ACC112 (cell line): ENCODE measurements at regions not wholly inside any gene's neighbourhood (a gene's known extent, or its start where the extent isn't known, plus 50 kb on each side); places are given as distances from the start of the nearest gene placed in this dataset.
"Not testable (repeated sequence)": the region's sequence is repeated elsewhere in the genome, so short reads cannot be mapped to it uniquely, and the experiment has no call there.

Source experiments
- H2AFZ ChIP-seq: fragments of 200-600 bp; sonication (generic); one replicate; pipeline ENCODE4 v1.6.0; 2017; ENCODE audit warnings: antibody characterized with exemption, low read length; ENCODE audit not compliant: unreplicated experiment
- H3K27ac ChIP-seq: fragments of 200-600 bp; sonication (generic); 2 replicates; pipeline ENCODE4 v1.5.1; 2014; ENCODE audit warnings: low read depth, mild to moderate bottlenecking, antibody characterized with exemption, low read length, moderate library complexity
- H3K27me3 ChIP-seq: fragments of 200-600 bp; sonication (generic); 2 replicates; pipeline ENCODE4 v1.6.1; 2014; ENCODE audit warnings: mild to moderate bottlenecking, antibody characterized with exemption, low read length, moderate library complexity, mixed read lengths; ENCODE audit not compliant: insufficient read depth
- H3K36me3 ChIP-seq: fragments of 200-600 bp; sonication (generic); 2 replicates; pipeline ENCODE4 v1.6.1; 2016; ENCODE audit warnings: mild to moderate bottlenecking, antibody characterized with exemption, low read length, moderate library complexity, mixed read lengths; ENCODE audit not compliant: insufficient read depth
- H3K4me1 ChIP-seq: fragments of 200-600 bp; sonication (generic); one replicate; pipeline ENCODE4 v1.6.1; 2016; ENCODE audit warnings: low read length, mixed read lengths; ENCODE audit not compliant: insufficient read depth, unreplicated experiment, control insufficient read depth
- H3K4me3 ChIP-seq: fragments of 200-600 bp; sonication (generic); 2 replicates; pipeline ENCODE4 v1.5.1; 2014; ENCODE audit warnings: mild to moderate bottlenecking, low read depth, low read length
- H3K79me2 ChIP-seq: fragments of 200-600 bp; sonication (generic); one replicate; pipeline ENCODE4 v1.6.0; 2016; ENCODE audit warnings: low read length; ENCODE audit not compliant: control insufficient read depth, unreplicated experiment, insufficient read depth

GRCh38 chr9:85487872-85488271 is 253.9 kb downstream of the AGTPBP1 start:
- no peaks in the 10 kb centered on the region for H3K4me1 ChIP-seq
- H2AFZ ChIP-seq, result no peak overlapping the region
- no peaks in the 10 kb centered on the region for H3K36me3 ChIP-seq
- peaks cover 17% of the 10 kb centered on the region; the same call in 1 of the 2 replicates for H3K27me3 ChIP-seq
- H3K79me2 ChIP-seq, result no peaks in the 10 kb centered on the region
- no peak overlapping the region for H3K4me3 ChIP-seq
- H3K27ac ChIP-seq, result no peak overlapping the region

- Histone ChIP-seq H3K4me3 (no peak overlapping the region), H3K79me2 (no peaks in the 10 kb centered on the region), H3K4me1 (no peaks in the 10 kb centered on the region), H2AFZ (no peak overlapping the region), H3K27ac (no peak overlapping the region), H3K27me3 (peaks cover 47% of the 10 kb centered on the region), H3K36me3 (no peaks in the 10 kb centered on the region)
Measured at GRCh38 chr9:85484235-85484634, 257.5 kb downstream of the AGTPBP1 start.

- H3K27ac ChIP-seq, result no peak overlapping the region
- H3K27me3 ChIP-seq, result peaks cover 55% of the 10 kb centered on the region
- no peak overlapping the region for H2AFZ ChIP-seq
- H3K36me3 ChIP-seq, result no peaks in the 10 kb centered on the region
- H3K4me3 ChIP-seq, result no peak overlapping the region
- H3K79me2 ChIP-seq, result no peaks in the 10 kb centered on the region
- no peaks in the 10 kb centered on the region for H3K4me1 ChIP-seq
Measured at GRCh38 chr9:85483208-85483607, 258.5 kb downstream of the AGTPBP1 start.

GRCh38 chr9:85479305-85479704 is 262.4 kb downstream of the AGTPBP1 start:
- Histone ChIP-seq H3K79me2 (no peaks in the 10 kb centered on the region), H3K4me3 (no peak overlapping the region), H3K27ac (no peak overlapping the region), H2AFZ (no peak overlapping the region), H3K36me3 (no peaks in the 10 kb centered on the region), H3K27me3 (peaks cover 59% of the 10 kb centered on the region), H3K4me1 (no peaks in the 10 kb centered on the region)

- Histone ChIP-seq H3K36me3 (no peaks in the 10 kb centered on the region), H2AFZ (no peak overlapping the region)
Measured at GRCh38 chr9:85478847-85479246, 262.9 kb downstream of the AGTPBP1 start.

GRCh38 chr9:85474896-85475295 is 266.9 kb downstream of the AGTPBP1 start:
- H3K79me2 ChIP-seq, H3K4me3 ChIP-seq, H3K27ac ChIP-seq, H2AFZ ChIP-seq, H3K4me1 ChIP-seq, H3K36me3 ChIP-seq: not testable (repeated sequence)
- peaks cover 24% of the 10 kb centered on the region for H3K27me3 ChIP-seq

More at GRCh38 chr9:85478847-85479246, 262.9 kb downstream of the AGTPBP1 start:
- H3K27me3 ChIP-seq, result peaks cover 57% of the 10 kb centered on the region
- no peaks in the 10 kb centered on the region for H3K4me1 ChIP-seq
- no peak overlapping the region for H3K4me3 ChIP-seq
- H3K27ac ChIP-seq, result no peak overlapping the region
- H3K79me2 ChIP-seq, result no peaks in the 10 kb centered on the region

- no peaks in the 10 kb centered on the region for H3K79me2 ChIP-seq
- no peak overlapping the region for H3K4me3 ChIP-seq
- H3K27ac ChIP-seq, result no peak overlapping the region
- H3K4me1 ChIP-seq, result no peaks in the 10 kb centered on the region
- H3K27me3 ChIP-seq, result peaks cover 5% of the 10 kb centered on the region; the same call in 1 of the 2 replicates
- H3K36me3 ChIP-seq, result no peaks in the 10 kb centered on the region
- H2AFZ ChIP-seq, result no peak overlapping the region
Measured at GRCh38 chr9:85471791-85472190, 270.0 kb downstream of the AGTPBP1 start.

GRCh38 chr9:85469041-85469440 is 272.7 kb downstream of the AGTPBP1 start:
- H2AFZ ChIP-seq, result no peak overlapping the region
- H3K36me3 ChIP-seq, result no peaks in the 10 kb centered on the region
- H3K79me2 ChIP-seq, result no peaks in the 10 kb centered on the region
- no peak overlapping the region for H3K27ac ChIP-seq
- no peaks in the 10 kb centered on the region for H3K4me1 ChIP-seq
- no peak overlapping the region for H3K4me3 ChIP-seq
- H3K27me3 ChIP-seq, result peaks cover 5% of the 10 kb centered on the region; the same call in 1 of the 2 replicates

GRCh38 chr9:85466834-85467233 is 274.9 kb downstream of the AGTPBP1 start:
- Histone ChIP-seq H3K79me2 (no peaks in the 10 kb centered on the region), H3K36me3 (no peaks in the 10 kb centered on the region), H2AFZ (no peak overlapping the region), H3K27ac (no peak overlapping the region), H3K27me3 (peaks cover 5% of the 10 kb centered on the region; the same call in 1 of the 2 replicates), H3K4me1 (no peaks in the 10 kb centered on the region), H3K4me3 (no peak overlapping the region)

- H3K79me2 ChIP-seq, H3K4me3 ChIP-seq, H3K4me1 ChIP-seq, H3K27me3 ChIP-seq, H3K36me3 ChIP-seq, H2AFZ ChIP-seq, H3K27ac ChIP-seq: not testable (repeated sequence)
Measured at GRCh38 chr9:85458114-85458864, 283.5 kb downstream of the AGTPBP1 start.

- Histone ChIP-seq H3K4me1 (no peaks in the 10 kb centered on the region), H3K27me3 (no peaks in the 10 kb centered on the region), H3K79me2 (no peaks in the 10 kb centered on the region), H3K4me3 (no peak overlapping the region), H3K36me3 (no peaks in the 10 kb centered on the region), H2AFZ (no peak overlapping the region), H3K27ac (no peak overlapping the region)
Measured at GRCh38 chr9:85453850-85454249, 287.9 kb downstream of the AGTPBP1 start.
